Suppressor macrophage (primary cell): ENCODE measurements at regions not wholly inside any gene's neighbourhood (a gene's known extent, or its start where the extent isn't known, plus 50 kb on each side); places are given as distances from the start of the nearest gene placed in this dataset.
"Not testable (repeated sequence)": the region's sequence is repeated elsewhere in the genome, so short reads cannot be mapped to it uniquely, and the experiment has no call there.

Experiments
- DNase-seq, 4 experiments: peaks; one replicate each; pipeline ENCODE4 v3.0.0-alpha.2; 2020 to 2022

DNA sequence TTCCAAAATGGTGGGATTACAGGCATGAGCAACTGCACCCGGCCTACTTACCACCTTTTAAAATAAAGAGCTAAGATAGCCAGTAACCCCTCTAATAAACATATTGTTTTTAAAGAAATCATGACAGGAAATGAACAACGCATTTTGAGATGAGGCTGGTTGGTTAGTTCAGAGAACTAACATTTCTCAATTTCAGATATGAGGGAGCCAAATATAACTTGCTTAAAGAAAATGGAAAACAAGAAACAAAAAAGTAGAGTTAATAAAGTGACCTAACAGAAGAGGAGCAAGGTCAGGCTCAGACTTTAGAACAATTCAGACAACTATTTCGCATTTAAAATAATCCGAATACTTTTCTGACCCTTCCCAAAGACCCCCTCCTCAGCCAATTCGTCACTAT is 254.9 kb upstream of the PHF14 start:
- DNase-seq = no peak

DNA sequence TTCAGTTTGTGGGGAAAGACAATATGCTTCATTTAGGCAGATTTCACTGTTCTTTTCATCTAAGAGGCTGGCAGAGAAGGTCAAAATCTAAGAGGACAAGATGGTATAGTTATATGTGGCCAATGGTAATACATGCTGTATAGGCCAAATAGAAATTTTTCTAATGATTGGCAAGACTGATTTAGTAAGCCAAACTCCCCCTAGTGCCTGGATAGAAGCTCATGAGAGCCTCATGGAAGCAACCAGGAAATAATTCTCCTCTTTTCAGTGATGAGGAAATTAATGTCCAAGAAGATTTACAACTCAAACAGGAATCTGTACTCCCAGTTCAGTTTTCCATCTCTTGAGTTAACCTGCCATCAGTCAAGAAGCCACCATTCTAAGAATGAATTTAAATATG is 253.6 kb upstream of the PHF14 start:
- DNase-seq = no peak

DNA sequence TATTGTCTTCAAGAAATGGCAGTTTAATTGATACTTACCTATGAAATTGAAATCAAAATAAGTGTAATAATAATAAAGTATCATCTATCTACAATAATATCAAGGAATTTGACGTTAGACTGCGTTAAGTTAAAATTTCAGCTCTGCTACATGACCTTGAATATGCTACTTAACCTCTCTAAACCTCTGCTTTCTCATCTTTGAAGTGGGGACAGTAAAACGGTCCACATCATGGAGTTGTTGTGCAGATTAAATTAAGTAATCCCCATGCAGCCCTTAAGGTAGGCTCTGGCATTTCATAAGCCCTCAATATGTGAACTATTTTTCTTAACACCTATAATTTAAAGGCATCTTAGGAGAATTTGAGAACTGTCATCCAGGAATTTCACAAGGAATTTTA is 252.4 kb upstream of the PHF14 start:
- no peak for DNase-seq

DNA sequence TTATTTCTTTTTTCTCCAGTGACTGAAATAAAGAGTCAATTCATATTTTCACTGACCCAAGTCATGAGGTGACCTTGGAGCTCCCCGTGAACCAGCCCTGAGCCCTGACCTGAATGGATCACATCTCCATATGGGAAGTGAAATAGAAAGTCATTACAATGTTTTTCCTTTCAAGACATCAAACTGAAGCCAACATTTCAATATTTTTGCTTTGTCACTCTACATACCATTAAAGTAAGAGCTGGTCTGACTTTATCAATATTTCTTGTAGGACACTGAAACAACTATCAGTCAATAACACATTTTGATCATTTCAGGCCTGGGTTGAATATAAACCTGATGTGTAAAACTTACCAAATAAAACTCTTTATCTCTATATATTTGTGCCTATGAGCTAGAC is 249.8 kb upstream of the PHF14 start:
- no peak for DNase-seq

DNA sequence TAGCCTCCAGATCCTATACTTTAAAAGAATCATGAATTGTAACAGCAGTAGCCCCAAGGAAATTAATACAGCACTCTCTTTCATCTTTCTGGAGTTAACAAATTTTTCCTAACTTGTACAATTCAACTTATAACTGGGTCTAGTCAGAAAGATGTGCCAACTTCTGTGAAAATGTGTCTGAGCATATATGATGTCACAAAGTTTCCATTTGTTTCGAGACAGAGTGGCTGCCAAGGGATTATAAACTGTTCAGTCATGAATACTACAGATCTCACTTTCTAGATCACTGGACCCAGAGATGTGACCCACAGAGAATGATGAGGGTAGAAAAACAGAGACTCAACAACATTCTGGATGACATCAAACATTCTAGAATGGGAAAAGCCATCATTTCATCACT is 249.2 kb upstream of the PHF14 start:
- DNase-seq = no peak

DNA sequence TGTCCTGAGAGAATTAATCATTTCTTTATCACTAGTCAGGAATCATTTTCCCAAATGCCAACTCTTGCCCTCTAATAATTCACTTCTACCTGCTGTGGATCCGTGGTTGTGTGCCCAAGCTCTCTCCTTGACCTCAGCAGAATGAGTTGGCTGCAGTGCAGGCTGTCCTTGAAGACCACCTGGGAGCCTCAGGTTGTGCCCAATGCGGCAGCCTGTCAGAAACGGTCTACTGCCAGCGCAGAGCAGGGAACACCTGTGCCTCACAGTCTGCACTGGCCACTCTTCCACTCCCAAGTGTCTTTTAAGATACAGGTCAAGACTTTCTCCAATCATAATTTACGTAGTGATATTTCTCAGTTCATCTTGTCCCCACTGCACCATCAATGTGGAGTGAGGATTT is 246.0 kb upstream of the PHF14 start:
- no peak for DNase-seq

DNA sequence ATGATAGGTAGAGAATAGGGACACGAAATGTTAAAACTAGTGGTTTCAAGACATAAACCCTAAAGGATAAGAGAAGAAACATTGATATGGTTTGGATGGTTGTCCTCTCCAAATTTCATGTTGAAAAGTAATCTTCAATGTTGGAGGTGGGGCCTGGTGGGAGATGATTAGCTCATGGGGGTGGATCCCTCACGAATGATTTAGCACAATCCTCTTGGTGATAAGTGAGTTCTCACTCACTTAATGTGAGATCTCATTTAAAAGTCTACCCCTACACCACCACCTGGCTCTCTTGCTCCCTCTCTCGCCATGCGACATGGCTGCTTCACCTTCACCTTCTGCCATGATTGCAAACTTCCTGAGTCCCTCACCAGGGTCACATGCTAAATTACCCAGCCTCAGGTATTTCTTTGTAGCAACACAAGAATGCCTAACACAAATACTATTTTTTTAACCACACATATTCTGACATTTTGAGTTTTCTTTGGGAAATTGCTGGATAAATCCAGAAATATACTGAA is 242.4 kb upstream of the PHF14 start:
- DNase-seq = no peak

DNA sequence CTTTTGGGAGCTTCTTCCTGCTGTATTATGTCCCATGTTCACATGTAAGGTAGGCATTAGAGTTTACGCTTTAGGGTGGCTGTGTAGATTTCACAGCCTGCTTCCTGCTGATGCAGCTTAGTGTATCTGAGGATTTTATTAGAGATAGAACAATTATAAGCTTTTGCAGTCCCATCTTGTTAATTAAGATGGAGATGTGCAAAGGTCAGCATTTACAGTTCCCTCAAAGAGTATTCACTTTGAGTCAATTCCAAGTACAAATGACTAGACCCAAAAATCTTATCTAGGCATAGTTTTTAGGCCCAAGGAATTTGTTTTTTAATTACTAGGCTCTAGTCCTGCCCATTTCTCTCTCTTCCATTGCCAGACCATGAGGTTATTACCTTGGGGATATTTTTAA is 239.9 kb upstream of the PHF14 start:
- DNase-seq = no peak

DNA sequence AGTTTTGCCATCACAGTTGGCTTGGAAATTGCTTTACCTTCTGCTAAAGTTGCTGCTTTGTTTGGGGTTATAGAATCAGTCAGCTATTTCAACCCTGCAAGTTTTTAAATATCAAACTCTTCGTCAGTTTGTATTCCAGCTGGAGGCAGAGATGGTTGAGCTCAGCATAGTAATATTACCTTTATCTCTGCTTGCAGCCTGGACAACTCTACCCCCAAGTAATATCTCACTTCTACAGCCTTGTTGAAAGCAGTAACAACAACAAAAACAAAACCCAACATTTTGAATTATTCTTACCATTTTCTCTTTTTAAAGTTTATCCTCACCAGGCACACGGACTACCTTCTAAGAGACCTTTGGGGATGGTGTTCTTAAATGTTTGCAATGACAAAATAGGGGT is 239.1 kb upstream of the PHF14 start:
- DNase-seq = no peak

DNA sequence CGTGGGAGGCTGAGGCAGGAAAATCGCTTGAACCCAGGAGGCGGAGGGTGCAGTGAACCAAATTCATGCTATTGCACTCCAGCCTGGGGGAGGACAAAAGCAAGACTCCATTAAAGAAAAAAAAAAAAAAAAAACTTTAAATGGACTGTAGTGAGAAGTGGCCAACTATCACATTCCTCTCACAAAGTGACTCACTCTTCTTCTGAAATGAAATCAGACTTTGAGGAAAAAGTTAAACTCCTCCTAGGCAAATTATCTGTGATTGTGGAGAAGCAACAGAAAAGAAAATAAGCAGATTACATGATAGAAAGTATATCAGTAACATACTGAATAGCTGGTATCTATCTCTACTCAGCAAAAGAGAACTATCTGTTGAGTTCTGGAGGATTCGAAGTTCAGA is 234.3 kb upstream of the PHF14 start:
- DNase-seq = no peak

DNA sequence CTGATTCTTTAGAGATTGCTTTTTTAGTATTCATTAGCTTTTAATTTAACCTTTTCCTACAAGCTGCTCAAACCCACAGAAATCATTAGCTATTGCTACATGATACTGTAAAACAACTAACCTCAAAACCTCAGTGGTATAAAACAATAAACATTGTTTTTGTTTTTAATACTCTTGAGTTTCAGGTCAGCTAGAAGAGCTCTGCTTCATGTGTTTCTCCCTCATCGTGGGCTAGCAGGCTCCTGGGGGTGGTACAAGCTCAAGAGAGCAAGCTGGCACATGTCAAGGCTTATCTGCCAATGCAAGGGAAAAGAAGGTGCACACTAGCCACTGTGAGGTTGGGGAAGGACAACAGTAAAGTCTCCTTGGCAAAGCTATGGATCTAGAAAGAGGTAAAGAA is 232.9 kb upstream of the PHF14 start:
- no peak for DNase-seq

DNA sequence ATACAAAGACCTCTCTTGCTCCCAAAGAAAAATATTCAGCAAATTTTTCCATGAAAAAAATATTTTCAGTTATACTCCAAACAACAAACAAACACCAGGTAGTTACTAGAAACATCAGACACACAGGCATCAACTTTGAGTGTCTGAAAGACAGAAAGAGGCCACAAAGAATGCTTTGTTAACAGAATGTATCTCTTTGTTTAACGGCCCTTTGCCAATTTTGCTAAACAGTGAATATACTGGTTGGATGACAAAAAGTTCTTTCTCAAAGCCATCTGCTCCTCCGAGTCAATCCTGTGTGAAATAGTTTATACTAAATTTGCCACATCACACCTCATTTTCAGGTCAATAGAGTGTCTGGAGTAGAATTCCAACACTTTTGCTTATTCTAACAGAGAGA is 216.7 kb upstream of the PHF14 start:
- no peak for DNase-seq

DNA sequence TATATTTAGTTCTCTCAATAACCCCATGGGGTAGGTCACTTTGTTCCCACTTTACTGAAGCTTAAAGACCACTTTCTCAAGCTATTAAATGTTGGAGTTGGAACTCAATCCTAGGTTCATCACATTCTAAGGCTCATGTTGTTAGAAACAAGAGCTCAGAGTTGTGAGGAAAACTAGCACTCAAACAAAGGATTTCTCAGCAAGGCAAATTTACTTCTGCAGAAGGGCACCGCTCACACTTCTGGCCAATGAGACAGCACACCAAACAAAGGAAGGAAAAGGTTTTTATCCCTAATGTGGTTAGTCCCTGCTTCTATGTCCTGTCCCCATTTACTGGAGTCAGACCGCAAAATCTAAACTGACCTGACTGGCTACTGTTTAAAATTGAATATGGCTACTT is 214.6 kb upstream of the PHF14 start:
- no peak for DNase-seq

DNA sequence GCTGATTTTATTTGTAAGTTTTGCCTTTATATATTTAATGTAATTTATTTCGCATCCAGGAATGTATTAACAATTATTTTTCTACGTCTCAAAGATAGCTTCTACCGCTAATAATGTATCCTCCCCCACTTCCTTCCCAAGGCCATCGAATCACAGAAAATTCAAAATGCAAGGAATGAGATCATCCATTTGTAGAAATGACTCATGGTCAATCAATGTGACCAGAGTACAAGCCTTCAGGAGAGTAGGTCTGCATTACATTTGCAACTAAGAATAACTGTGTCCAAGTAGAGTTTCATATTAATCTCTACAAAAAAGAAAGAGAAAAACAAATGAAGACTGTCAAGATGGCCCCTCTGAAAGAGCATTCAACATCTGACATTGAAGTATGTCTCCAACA is 205.9 kb upstream of the PHF14 start:
- no peak for DNase-seq

DNA sequence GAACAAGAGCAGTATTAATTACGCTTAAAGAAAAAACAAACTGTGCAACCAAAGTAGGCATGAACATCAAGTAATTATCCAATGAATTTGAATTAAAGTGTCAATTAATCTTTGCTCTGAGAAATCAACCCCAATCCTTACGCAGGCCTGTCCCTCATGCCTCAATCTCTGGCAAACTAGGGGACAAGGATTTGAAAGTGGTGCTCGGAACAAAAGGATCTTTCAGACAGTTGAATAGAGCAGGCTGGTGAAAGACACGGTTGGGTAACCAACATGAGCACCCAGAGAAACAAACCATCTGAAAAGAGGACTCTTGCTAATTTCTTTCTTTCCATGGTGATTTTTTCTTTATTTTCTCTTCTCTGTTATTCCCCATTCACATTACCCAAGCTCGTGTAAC is 203.5 kb upstream of the PHF14 start:
- no peak for DNase-seq

DNA sequence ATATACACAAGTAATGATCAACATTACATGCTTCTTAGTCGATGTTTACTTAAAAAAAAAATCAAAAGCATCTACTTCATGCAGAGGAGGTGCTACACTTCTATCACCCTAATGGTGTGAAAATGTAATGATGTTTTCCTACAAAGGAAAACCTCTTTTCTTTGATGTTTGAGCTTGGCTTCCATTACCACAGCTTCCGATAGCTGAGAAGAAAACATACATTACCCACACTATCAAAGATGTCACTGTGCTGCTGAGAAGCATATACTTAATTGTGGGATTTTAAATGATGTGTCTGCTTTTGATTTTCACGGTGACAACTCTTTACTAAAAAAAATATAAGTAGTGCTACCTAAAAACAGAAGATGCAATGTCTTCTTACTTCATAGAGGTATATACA is 200.2 kb upstream of the PHF14 start:
- DNase-seq = no peak

DNA sequence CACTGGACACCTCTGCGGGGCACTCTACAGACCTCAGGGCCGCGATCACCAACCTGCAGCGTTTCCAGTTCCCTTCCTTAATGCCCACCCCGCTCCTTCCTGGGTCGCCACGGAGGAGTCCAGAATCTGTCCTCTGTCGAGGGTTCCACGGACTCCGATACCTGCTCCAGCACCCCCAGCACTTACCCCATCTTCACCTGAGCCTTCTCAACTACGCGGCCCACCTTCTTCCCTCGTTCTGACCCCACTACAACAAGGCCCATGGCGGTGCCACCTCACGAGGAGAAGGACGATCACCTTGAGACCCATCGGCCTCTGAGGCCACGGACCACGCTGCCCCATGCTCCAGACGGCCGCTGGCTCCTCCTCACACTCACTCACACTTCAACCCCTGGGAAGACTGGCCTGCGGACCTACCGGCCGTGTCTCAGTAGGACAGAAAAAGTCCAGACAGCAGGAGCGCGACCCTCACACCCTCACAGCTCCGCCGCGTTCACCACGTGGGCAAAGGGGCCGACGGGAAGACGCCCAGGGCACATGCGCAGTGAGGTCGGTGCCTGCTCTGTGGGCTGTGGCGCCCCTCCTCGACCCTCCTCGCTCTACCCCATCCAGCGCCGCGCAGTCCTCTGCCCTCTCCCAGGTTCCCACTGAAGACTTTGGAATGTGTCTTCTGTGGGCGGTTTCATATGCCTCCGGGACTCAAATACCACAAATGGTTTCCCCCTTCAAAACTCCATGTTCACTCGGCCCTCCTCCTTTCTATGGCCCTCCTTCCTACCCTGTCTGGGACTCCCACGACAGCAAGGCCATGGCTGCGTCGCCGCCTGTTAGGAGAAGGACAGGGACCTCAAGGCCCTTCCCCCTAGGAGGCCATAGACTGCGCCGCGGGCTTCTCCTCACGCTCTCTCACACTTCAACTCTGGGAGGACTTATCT is 193.9 kb upstream of the PHF14 start:
- no peak for DNase-seq

DNA sequence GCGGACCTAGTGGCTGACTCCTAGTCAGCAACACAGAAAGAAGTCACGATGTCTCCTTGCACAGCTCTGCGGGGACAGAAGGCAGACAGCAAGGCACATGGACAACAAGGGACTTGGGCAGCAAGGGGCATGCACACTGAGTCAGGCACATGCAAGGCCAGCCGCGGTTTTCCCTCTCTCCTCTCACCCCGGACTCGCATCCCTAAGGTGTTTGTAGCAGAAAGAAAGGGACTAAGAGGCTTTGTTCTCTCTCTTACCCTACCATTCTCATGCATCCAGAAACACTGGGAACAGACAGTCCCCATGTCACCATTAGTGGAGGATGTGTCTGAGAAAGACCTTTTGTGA is 193.3 kb upstream of the PHF14 start:
- no peak for DNase-seq

DNA sequence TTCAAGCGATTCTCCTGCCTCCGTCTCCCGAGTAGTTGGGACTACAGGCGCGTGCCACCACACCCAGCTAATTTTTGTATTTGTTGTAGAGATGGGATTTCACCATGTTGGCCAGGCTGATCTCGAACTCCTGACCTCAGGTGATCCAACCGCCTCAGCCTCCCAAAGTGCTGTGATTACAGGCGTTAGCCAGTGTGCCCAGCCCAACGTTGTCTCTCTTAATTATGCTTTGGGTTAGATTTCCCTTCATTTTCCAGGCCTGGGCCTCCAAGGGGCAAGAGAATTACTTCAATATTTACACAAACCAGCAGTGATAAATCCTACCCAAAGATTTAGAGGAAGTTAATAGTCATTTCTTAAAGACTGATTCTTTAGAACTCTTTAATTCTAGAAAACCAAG is 186.7 kb upstream of the PHF14 start:
- not testable (repeated sequence) for DNase-seq

DNA sequence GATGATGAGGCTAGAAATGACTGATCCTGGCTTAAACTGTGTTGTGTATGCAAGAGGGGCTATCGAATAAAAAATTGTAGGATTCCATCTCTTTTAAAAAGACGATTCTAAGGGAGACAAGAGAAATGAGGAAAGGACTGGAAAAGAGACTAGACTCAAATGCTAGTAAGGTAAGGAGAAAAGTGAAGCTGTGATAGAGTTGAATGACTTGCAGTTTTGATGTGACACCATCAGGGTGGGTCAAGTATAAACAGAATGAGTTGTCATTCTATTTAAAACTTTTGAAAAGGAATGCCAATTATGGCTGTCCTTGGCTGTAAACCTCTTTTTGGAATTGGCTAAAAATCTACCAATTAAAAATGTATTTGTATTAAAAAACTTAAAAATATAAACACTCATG is 184.5 kb upstream of the PHF14 start:
- DNase-seq = no peak

DNA sequence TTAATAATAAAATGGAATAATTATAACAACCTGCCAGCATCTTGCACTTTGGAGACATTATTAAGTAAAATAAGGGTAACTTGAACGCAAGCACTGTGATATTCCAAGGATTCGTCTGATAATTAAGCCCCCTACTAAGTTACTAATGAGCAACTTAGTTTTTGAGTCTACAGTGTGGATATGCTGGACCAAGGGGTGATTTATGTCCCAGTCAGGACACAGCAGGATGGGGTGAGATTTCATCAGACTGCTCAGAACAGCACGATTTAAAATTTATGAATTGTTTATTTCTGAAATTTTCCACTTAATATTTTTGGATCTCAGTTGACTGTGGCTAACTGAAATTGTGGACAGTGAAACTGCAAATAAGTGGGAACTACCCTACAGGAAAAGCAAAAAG is 182.8 kb upstream of the PHF14 start:
- DNase-seq = no peak

DNA sequence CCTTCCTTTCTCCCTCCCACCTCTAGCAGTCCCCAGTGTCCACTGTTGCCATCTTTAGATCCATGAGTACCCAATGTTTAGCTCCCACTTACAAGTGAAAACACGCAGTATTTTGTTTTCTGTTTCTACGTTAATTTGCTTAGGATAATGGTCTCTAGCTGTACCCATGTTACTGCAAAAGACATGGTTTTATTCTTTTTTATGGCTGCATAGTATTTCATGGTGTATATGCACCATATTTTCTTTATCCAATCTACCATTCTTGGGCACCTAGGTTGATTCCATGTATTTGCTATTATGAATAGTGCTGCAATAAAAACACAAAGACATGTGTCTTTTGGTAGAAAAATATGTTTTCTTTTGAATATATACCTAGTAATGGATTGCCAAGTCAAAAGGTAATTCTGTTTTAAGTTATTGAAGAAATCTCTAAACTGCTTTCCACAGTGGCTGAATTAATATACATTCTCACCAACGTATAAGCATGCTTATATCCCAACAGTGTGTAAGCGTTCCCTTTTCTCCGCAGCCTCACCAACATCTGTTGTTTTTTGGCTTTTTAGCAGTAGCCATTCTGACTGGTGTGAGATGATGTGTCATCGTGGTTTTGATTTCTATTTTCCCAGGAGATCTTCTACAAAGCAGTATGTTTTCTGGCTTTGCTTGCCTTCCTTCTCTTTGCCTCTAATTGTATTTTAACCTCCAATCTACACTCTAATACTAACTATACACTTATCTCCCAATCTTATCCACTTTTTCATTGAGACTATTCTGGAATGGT is 179.5 kb upstream of the PHF14 start:
- no peak for DNase-seq

DNA sequence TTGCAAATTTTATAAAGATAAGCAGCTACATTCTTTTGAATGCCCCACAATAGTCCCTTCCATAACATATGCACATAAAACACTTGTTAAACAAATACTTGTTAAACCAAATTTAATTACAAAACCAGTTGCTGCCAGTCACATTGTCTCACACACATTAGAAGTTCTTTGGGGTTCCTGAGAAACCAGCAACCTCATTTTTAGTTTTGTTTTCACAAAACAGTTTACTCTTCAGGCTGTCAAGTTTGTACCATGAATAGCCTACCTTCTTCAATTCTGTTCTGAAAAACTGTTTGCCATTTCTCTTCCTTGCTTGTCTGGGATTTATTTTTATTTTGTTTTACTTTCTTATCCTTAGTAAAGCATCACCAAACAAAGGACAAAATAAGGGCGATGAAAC is 176.5 kb upstream of the PHF14 start:
- no peak for DNase-seq

DNA sequence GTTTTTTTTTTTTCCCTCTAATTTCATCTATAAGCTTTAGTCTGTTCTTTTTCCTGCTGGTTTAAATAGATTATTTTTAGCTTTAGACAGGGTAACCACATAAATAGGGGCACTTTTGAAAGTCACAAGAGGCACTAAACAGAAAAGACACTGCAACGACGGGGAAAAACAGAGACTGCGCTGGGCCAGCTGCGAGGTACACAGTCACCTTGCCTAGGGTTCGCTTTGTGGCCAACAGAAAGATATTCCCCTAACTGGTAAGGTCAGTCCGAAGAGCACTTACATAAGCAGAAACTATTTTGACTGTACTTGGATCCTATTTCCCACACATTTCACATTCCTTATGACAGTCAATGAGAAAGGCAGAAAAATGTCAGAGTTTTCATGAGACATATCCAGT is 175.6 kb upstream of the PHF14 start:
- no peak for DNase-seq
